Sigmoid colon (tissue), 6 donors: ENCODE measurements at regions not wholly inside any gene's neighbourhood (a gene's known extent, or its start where the extent isn't known, plus 50 kb on each side); places are given as distances from the start of the nearest gene placed in this dataset.

ENCODE experiments used
- DNase-seq: peaks from one replicate; pipeline ENCODE4 v3.0.0-alpha.2; 2019
- H3K27ac ChIP-seq, 4 donors: fragments of 200-600 bp; sonication (generic); one replicate each; pipeline ENCODE4 v1.5.1; 2016 to 2019; ENCODE audit warnings: mild to moderate bottlenecking in 1 of 4
- H3K27me3 ChIP-seq, 3 donors: fragments of 200-600 bp; sonication (generic); one replicate each; pipeline ENCODE4 v1.5.1; 2019; ENCODE audit warnings: mild to moderate bottlenecking in 1 of 3
- H3K36me3 ChIP-seq, 4 donors: fragments of 200-600 bp; sonication (generic); one replicate each; pipeline ENCODE4 v1.5.1; 2016 to 2019
- H3K4me1 ChIP-seq, 4 donors: fragments of 200-600 bp; sonication (generic); one replicate each; pipeline ENCODE4 v1.5.1; 2017 to 2019
- H3K4me3 ChIP-seq, 4 donors: fragments of 200-600 bp; sonication (generic); one replicate each; pipeline ENCODE4 v1.5.1; 2017 to 2019; ENCODE audit warnings: mild to moderate bottlenecking in 2 of 4, moderate library complexity in 1 of 4
- H3K9me3 ChIP-seq, 4 donors: fragments of 200-600 bp in 3 of 4; sonication (generic) in 3 of 4; one replicate each; pipeline versions ENCODE4 v1.5.1 to v1.6.1; 2013 to 2019
- CTCF ChIP-seq, 4 experiments: fragments of 450-650 bp in 3 of 4; fragments of 200-600 bp in 1 of 4; IDR thresholded peaks; one replicate each; pipeline ENCODE4 v1.5.1; 2016 to 2019; ENCODE audit warnings: antibody characterized with exemption in 4 of 4, mild to moderate bottlenecking in 3 of 4, moderate library complexity in 2 of 4
- EP300 ChIP-seq, 4 donors: sonication (generic); formaldehyde crosslinking; IDR thresholded peaks; one replicate each; pipeline ENCODE4 v1.6.1; 2017; ENCODE audit warnings: antibody characterized with exemption in 4 of 4
- POLR2A ChIP-seq, 2 donors: fragments of 450-650 bp; IDR thresholded peaks; one replicate each; pipeline ENCODE4 v1.6.1; 2016; ENCODE audit warnings: antibody characterized with exemption in 2 of 2, mild to moderate bottlenecking in 2 of 2, moderate library complexity in 2 of 2
- POLR2AphosphoS5 ChIP-seq, 4 donors: sonication (generic); formaldehyde crosslinking; IDR thresholded peaks; one replicate each; pipeline ENCODE4 v1.6.1; 2017; ENCODE audit warnings: antibody characterized with exemption in 4 of 4
- WGBS, 2 donors: extraction: QIAGEN DNeasy Blood & Tissue Kit; methylation state at CpG; one replicate each; pipeline ENCODE4 v1.1.7; 2013; 5-methylcytosine and 5-hydroxymethylcytosine counted together
- intact Hi-C: fragments of 100-400 bp; cut with DNase I; formaldehyde crosslinking; loops from one replicate; pipeline ENCODE4 v1.15.1; 2023
- donor health status: healthy with polysubstance abuse.
- donor health status: healthy.

GRCh38 chr2:225867071-225867470 lies 467.6 kb downstream of the NYAP2 start:
- 70 to 71% methylated on average over 5 of the region's 5 CpGs for WGBS, 2 donors
- no peak for TF ChIP-seq POLR2AphosphoS5 (IDR thresholded peaks at IDR 0.05)
- TF ChIP-seq CTCF (IDR thresholded peaks at IDR 0.05): no peak
- TF ChIP-seq POLR2A (IDR thresholded peaks at IDR 0.05): no peak
- TF ChIP-seq EP300 (IDR thresholded peaks at IDR 0.05): no peak
- intact Hi-C loops: no loop called here

DNA sequence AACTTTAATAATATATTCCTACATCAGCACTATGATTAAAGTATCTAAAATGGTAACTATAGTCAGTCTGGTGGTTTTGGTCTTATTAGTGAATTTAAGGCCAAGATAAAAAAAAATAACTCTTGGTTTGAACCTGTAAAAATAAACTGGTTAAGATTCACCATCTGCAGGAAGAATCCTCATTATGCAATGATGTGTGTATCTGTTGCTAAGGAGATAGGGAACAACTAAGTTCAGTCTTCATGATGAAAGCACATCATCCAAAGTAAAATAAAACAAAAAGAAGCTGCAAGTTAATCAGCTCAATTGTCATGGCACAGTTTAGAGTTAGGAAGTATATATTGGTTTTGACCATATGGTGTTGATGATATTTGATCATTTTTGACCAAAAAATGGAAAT lies 466.0 kb downstream of the NYAP2 start:
- Histone ChIP-seq H3K36me3 (no peaks in the 10 kb centered on the region), H3K4me3 (no peak overlapping the region), H3K9me3 (no peaks in the 10 kb centered on the region), H3K27ac (no peak overlapping the region), H3K4me1 (no peaks in the 10 kb centered on the region), H3K27me3 (no peaks in the 10 kb centered on the region)
- TF ChIP-seq CTCF (IDR thresholded peaks at IDR 0.05) (no peak), EP300 (IDR thresholded peaks at IDR 0.05) (no peak)
- intact Hi-C loops: no loop called here
- DNase-seq: no peak

More at GRCh38 chr2:225867071-225867470, 467.6 kb downstream of the NYAP2 start:
- Histone ChIP-seq H3K4me1 (no peaks in the 10 kb centered on the region), H3K27me3 (no peaks in the 10 kb centered on the region), H3K36me3 (no peaks in the 10 kb centered on the region), H3K9me3 (no peaks in the 10 kb centered on the region), H3K4me3 (no peak overlapping the region), H3K27ac (no peak overlapping the region)
- DNase-seq: no peak

DNA sequence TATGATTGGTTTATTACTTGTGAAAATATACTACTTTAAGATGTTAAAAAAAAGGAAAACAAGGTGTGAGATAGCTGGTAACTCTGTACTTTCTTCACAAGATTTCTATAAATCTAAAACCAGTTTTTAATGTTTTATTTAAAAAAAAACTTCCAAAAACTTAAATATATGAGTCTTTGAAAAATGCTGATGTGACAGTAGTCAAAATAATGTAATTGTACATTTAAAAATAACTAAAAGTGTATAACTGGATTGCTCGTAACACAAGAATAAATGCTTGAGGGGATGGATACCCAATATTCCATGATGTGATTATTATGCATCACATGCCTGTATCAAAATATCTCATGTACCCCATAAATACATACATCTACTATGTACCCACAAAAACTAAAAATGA lies 464.9 kb downstream of the NYAP2 start:
- Histone ChIP-seq H3K4me3 (no peak overlapping the region), H3K27ac (no peak overlapping the region), H3K36me3 (no peaks in the 10 kb centered on the region), H3K9me3 (no peaks in the 10 kb centered on the region), H3K27me3 (no peaks in the 10 kb centered on the region), H3K4me1 (no peaks in the 10 kb centered on the region)
- WGBS, 2 donors: 87 to 95% methylated on average over 1 of the region's 1 CpG
- no peak for DNase-seq
- TF ChIP-seq EP300 (IDR thresholded peaks at IDR 0.05) (no peak), POLR2A (IDR thresholded peaks at IDR 0.05) (no peak)
- intact Hi-C loops: no loop called here

DNA sequence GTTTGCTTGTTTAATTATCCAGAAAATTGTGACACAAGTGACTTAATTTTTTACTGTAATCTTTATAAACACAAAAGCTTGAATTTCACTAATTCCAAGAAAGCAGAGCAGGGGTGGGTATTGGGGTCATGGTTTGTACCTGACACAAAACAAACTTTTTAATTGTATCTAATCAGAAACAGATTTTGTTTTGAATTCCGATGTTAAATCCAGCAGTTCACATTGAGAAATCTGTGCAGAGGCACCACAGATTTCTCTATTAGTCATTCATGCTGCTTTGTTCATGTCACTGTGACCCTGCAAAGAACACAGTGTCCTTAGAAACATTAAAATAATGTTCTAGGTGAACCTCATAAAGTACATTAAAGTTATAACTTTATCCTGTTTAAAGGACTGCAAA lies 443.4 kb downstream of the NYAP2 start:
- TF ChIP-seq POLR2AphosphoS5 (IDR thresholded peaks at IDR 0.05): peak in 1 of 4 donors; percentile 20
- TF ChIP-seq POLR2A (IDR thresholded peaks at IDR 0.05): no peak
- 55 to 78% methylated on average over 1 of the region's 1 CpG for WGBS, 2 donors
- no peak overlapping the region for H3K4me3 ChIP-seq
- H3K4me1 ChIP-seq: peaks cover 0 to 5% (median 0%) of the 10 kb centered on the region in 4 donors
- no peaks in the 10 kb centered on the region for H3K27me3 ChIP-seq
- intact Hi-C loops: no loop called here
- no peaks in the 10 kb centered on the region for H3K36me3 ChIP-seq
- H3K27ac ChIP-seq: no peak overlapping the region
- DNase-seq: no peak
- H3K9me3 ChIP-seq: no peaks in the 10 kb centered on the region

DNA sequence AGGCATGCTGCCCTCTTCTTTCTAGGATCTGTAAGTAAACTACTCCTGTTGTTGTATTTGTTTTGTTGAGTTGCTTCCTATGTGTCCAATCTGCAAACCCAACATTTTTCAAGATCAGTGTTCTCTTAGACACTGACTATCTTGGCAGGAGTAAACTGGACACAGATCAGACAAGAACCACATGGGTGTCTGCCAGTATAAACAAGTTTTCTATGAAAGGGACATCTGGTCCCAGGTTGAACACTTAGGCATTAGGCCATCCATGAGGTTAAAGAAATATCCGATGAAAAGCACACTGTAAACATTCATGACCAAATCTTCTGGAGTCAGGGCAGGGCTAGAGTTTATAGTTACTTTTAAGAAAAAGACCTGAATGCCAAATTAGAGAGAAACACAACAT lies 441.8 kb downstream of the NYAP2 start:
- Histone ChIP-seq H3K27me3 (no peaks in the 10 kb centered on the region), H3K4me1 (peaks cover 0 to 5% (median 0%) of the 10 kb centered on the region in 4 donors), H3K9me3 (no peaks in the 10 kb centered on the region), H3K27ac (no peak overlapping the region), H3K4me3 (no peak overlapping the region), H3K36me3 (no peaks in the 10 kb centered on the region)
- TF ChIP-seq POLR2AphosphoS5 (IDR thresholded peaks at IDR 0.05): peak in 1 of 4 donors; percentile 14
- no peak for TF ChIP-seq EP300 (IDR thresholded peaks at IDR 0.05)
- no peak for DNase-seq
- 78 to 83% methylated on average over 1 of the region's 1 CpG for WGBS, 2 donors
- intact Hi-C loops: no loop called here

GRCh38 chr2:225837328-225837727 lies 437.8 kb downstream of the NYAP2 start:
- intact Hi-C loops: no loop called here
- Histone ChIP-seq H3K4me1 (peaks cover 0 to 5% (median 0%) of the 10 kb centered on the region in 4 donors), H3K36me3 (no peaks in the 10 kb centered on the region), H3K27me3 (no peaks in the 10 kb centered on the region), H3K9me3 (no peaks in the 10 kb centered on the region), H3K4me3 (no peak overlapping the region), H3K27ac (no peak overlapping the region)
- no peak for DNase-seq
- WGBS, 2 donors: 63 to 69% methylated on average over 1 of the region's 1 CpG
- TF ChIP-seq POLR2AphosphoS5 (IDR thresholded peaks at IDR 0.05) (no peak), EP300 (IDR thresholded peaks at IDR 0.05) (no peak), POLR2A (IDR thresholded peaks at IDR 0.05) (no peak), CTCF (IDR thresholded peaks at IDR 0.05) (no peak)
